HG02981 (cell line): ENCODE measurements at regions not wholly inside any gene's neighbourhood (a gene's known extent, or its start where the extent isn't known, plus 50 kb on each side); places are given as distances from the start of the nearest gene placed in this dataset.
"Not testable (repeated sequence)": the region's sequence is repeated elsewhere in the genome, so short reads cannot be mapped to it uniquely, and the experiment has no call there.

ENCODE experiments used
- ATAC-seq: cut with Tn5 transposase; IDR thresholded peaks from one replicate; pipeline ENCODE4 v1.9.1; 2021; ENCODE audit warnings: mild to moderate bottlenecking, moderate library complexity; ENCODE audit not compliant: unreplicated experiment

- ATAC-seq: no peak
Measured at GRCh38 chr5:68834491-68834981, 259.3 kb upstream of the SLC30A5 start.

GRCh38 chr5:68838157-68838718, 255.6 kb upstream of the SLC30A5 start:
- ATAC-seq: no peak

- ATAC-seq: no peak
Measured at GRCh38 chr5:68839019-68839552, 254.7 kb upstream of the SLC30A5 start.

DNA sequence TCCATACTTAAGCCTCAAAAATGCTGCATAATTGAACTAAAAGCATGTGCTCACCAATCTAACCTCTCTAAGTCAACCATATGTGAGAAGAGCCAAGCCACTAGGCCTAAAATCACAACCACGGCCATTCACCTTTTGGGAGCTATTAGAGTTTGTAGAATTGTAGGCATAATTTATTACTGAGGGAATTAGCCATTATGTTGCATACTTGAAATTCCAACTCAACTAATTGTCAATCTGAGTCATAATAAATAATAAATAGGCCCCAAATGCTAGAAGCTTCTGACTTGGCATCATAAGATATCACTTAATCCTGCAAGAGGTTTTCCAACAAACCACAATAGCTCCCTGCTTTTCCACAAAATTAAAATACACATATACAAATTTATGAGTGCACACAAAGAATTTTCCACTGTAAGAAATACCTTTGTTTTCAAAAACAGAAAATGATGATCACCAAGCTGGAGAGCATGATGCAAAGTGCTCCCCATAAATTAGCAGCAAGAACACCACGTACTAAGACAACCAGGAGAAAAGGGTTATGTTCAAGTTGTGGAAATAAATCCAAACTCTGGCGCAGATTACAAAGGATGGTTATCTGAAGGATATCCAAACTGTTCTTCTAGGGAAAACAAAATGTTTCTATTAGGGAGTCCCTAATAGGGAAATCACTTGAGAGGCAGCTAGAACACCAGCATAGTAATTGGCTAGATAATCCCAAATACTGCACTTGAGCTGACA, 250.0 kb upstream of the SLC30A5 start:
- ATAC-seq: no peak

- no peak for ATAC-seq
Measured at GRCh38 chr5:68845131-68845530, 248.7 kb upstream of the SLC30A5 start.

- no peak for ATAC-seq
Measured at GRCh38 chr5:68846828-68847227, 247.0 kb upstream of the SLC30A5 start.

- ATAC-seq: no peak
Measured at GRCh38 chr5:68848091-68848490, 245.7 kb upstream of the SLC30A5 start.

DNA sequence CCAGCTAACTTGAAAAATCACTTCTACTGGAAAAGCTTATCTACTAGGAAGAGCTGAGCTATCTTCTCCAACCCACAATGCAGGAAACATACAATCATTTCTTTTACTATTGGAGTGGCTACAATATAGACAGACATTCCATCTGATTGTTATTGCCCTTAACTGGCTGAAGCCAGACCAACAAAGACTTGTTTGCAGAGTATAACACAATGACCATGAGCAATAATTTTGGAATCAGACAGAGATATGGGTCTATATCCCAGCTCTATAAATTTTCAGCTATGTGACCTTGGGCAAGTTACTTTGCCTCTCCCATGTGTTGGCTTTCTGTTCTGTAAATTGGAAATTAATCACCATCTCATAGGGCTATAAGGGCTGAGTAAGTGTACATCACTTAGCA, 244.7 kb upstream of the SLC30A5 start:
- no peak for ATAC-seq

DNA sequence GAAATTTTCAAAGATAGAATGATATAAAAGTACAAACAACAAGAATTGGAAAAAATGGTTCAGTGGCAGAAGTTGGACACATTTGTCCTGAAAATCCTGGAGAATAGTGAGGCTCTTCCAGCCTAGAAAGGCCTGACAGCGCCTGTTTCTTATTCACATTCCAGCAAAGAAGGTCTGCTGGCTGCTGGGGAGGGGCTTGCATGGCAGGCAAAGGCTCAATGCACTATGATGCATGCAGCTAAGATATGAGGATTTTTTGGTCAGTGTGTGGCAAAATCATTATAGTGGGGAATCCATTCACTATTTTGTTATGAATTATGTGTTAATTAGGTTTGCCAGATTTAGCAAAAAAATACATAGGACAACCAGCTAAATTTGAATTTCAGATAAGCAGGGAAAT, 243.9 kb upstream of the SLC30A5 start:
- no peak for ATAC-seq

DNA sequence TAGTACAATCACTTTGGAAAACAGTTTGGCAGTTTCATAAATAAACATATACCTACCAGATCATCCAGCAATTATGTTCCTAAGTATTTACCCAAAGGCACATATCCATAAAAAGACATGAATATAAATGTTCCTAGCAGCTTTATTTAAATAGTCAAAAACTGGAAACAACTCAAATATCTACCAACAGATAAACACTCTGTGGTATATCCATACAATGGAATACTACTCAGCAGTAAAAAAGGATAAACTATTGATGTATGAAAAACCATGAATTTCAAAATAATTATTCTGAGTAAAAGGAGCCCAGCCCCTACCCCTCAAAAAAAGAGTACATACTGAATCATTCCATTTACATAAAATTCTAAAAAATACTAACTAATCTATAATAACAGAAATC, 232.7 kb upstream of the SLC30A5 start:
- no peak for ATAC-seq

DNA sequence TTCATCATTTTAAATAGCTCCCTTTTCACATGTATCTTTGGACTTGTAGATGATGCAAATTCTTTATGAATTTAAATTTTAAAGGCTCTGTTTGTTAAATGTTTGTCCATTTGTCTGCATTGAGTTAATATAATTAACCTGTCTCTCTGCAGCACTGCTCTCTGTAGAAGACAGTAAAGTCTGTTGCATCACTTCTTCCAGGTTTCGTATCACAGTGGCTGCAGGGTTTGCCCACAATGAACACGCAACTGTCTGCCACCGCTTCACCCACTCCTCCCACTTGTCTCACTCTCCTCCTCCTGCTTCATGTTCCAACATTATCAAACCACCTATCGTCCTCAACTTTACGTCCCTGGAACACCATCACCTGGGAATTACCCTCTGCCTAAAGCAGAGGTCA, 231.3 kb upstream of the SLC30A5 start:
- ATAC-seq: no peak

GRCh38 chr5:68865192-68865591, 228.6 kb upstream of the SLC30A5 start:
- not testable (repeated sequence) for ATAC-seq

- no peak for ATAC-seq
Measured at GRCh38 chr5:68872088-68872839, 221.6 kb upstream of the SLC30A5 start.

DNA sequence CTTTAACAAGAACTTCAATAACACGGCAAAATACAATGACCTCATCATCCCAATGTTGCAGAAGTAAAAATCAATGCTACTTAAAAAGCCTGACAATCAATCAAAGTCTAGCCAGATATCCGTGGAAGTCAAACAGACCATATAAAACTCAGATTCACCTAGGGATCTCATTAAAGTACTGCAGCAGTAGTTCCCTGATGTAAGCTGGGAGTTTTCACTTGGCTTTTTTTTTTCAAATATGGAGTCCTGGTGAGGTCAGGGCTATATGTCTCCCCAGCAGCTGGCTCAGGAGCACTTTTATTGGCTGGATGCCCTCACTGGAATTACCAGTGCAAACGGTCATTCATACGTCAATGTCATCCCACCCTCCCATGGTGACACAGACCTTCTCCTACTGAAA, 220.6 kb upstream of the SLC30A5 start:
- no peak for ATAC-seq

DNA sequence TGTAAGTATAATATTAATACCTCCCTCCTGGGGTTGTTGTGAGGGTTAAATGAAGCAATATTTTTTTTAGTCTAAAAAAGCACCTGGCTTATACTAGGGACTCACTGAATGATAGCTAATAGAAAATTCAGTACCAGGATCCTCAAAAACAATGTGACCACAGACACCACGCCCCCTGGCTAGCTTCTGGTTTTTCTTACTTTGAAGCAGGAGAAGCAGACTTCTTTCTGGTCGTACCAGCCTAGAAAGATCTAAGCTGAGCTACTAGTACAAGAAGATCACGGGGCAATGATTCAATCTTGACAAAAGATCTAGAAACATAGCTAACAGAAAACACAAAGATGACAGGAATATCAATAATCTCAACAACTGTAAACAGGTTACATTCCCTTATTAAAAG, 218.5 kb upstream of the SLC30A5 start:
- ATAC-seq: no peak

GRCh38 chr5:68883436-68883835, 210.4 kb upstream of the SLC30A5 start:
- no peak for ATAC-seq

GRCh38 chr5:68884144-68884754, 209.6 kb upstream of the SLC30A5 start:
- no peak for ATAC-seq

DNA sequence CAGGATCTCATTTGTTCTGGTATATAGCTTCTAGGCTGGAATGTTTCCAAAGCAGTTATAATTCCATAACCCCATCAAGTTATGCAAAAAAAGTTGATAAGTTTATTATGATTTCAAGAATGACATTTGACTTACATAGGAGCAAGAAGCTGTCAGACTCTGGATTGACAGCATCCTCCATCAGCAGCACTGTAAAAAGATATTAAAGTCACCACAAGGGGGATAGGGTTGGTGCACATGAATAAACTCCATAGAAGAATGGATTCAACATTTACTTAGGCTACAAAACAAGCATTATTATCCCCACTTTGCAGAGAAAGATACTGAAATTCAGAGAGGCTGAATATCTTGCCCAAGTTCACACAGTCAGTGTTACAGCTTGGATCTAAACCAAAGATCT, 208.9 kb upstream of the SLC30A5 start:
- ATAC-seq: no peak

- no peak for ATAC-seq
Measured at GRCh38 chr5:68886814-68887213, 207.0 kb upstream of the SLC30A5 start.

- ATAC-seq: peak; percentile 48
Measured at GRCh38 chr5:68891718-68892117, 202.1 kb upstream of the SLC30A5 start.

- no peak for ATAC-seq
Measured at GRCh38 chr5:68894673-68895072, 199.1 kb upstream of the SLC30A5 start.
